ENCODE measurements at regions not wholly inside any gene's neighbourhood (a gene's known extent, or its start where the extent isn't known, plus 50 kb on each side); places are given as distances from the start of the nearest gene placed in this dataset.

DNA sequence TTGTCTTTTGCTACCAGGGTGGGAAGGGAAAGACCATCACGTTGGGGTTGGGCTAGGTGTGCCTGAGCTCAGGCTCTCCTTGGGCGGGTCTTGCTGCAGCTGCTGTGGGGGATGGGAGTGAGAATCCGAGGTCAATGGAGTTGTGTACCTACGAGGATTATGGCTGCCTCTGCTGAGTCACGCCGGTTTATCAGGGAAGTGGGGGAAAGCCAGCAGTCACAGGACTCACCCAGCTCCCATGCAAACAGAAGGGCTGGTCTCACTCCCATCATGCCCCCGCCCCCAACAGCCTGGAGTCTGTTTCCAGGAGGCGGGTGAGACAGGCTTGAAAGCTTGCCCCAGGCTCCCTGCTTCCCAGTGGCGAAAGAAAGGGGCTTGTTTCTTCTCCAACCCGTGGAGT is 1259.0 kb upstream of the GOT2 start:
- DNase-seq (ENCODE audit: low read depth): no peak

GRCh38 chr16:59991171-59991570 is 1257.1 kb upstream of the GOT2 start:
- no peak for DNase-seq (ENCODE audit: low read depth)

GRCh38 chr16:59988591-59988990 is 1254.5 kb upstream of the GOT2 start:
- DNase-seq (ENCODE audit: low read depth): no peak

- no peak for DNase-seq (ENCODE audit: low read depth)
Observed at GRCh38 chr16:59975953-59976352, 1241.8 kb upstream of the GOT2 start.

- peak; percentile 17 for DNase-seq (ENCODE audit: low read depth)
Observed at GRCh38 chr16:59973966-59974365, 1239.8 kb upstream of the GOT2 start.

- DNase-seq (ENCODE audit: low read depth): no peak
Observed at GRCh38 chr16:59971264-59971663, 1237.1 kb upstream of the GOT2 start.

DNA sequence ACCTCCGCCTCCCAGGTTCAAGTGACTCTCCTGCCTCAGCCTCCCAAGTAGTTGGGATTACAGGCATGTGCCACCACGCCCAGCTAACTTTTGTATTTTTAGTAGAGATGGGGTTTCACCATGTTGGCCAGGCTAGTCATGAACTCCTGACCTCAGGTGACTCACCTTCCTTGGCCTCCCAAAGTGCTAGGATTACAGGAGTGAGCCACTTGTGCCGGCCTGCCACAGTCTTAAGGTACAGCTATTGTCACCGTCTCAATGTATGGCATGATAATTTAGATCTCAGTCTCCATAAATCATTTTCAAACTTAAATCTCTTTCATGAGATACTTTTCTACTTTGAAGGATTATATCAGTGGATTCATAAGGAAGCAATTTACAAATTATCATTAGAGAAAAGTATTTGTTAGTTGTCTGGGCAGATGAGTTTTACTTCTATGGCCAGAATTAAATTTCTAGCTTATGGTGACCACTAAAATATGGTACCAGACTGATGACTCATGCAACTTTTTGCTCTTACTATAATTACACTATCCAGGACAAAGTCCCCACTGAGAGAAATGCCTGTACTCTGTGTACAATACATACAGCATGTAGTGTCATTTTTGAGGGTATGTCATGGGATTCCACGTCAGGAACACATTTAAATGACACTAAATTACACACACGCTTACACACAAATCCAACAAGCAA is 1230.3 kb upstream of the GOT2 start:
- no peak for DNase-seq (ENCODE audit: low read depth)

- DNase-seq (ENCODE audit: low read depth): no peak
Observed at GRCh38 chr16:59959311-59959710, 1225.2 kb upstream of the GOT2 start.

- DNase-seq (ENCODE audit: low read depth): no peak
Observed at GRCh38 chr16:59950431-59950830, 1216.3 kb upstream of the GOT2 start.

GRCh38 chr16:59944041-59944440 is 1209.9 kb upstream of the GOT2 start:
- DNase-seq (ENCODE audit: low read depth): peak; percentile 9

- no peak for DNase-seq (ENCODE audit: low read depth)
Observed at GRCh38 chr16:59941594-59941993, 1207.5 kb upstream of the GOT2 start.

- DNase-seq (ENCODE audit: low read depth): no peak
Observed at GRCh38 chr16:59920054-59920453, 1185.9 kb upstream of the GOT2 start.

GRCh38 chr16:59913666-59914065 is 1179.5 kb upstream of the GOT2 start:
- DNase-seq (ENCODE audit: low read depth): no peak

DNA sequence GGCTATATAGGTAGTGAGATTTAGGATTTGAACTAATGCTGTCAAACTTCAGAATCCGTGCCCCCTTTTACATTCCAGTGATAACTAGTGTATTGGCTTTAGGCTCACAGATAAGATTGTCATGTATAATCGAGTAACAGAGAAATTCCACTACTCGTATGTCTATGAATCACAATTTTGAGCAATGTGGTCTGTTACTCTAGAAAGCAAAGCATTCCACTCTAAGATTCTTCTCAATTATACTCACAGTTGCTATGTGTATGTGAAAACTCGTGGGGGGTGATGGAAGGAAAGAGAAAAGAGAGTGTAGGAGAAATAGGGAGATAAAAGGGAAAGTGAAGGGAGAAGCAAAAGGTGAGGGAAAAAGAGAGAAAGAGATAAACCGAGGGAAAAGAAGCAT is 1175.1 kb upstream of the GOT2 start:
- DNase-seq (ENCODE audit: low read depth): no peak

- DNase-seq (ENCODE audit: low read depth): no peak
Observed at GRCh38 chr16:59907611-59908010, 1173.5 kb upstream of the GOT2 start.

GRCh38 chr16:59905606-59906005 is 1171.5 kb upstream of the GOT2 start:
- DNase-seq (ENCODE audit: low read depth): no peak

- DNase-seq (ENCODE audit: low read depth): no peak
Observed at GRCh38 chr16:59905131-59905530, 1171.0 kb upstream of the GOT2 start.

DNA sequence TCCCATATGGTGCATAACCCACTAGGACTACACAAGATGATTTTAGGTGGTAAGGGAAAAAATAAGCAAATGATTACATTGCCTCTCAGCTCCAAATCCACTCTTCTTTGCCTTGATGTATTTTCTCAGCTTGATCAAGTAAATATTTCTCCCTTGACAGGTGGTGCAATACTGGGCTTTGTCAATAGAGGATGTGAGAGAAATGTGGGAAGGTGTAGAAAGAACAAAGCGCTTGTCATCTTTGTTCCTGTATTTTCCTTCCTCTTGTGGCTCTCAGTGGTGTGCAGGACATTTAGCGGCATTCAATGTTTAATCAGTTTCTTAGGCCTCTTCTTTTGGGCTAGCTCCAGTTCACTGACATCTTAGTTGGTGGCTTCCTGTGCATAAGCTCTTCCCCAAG is 1165.8 kb upstream of the GOT2 start:
- DNase-seq (ENCODE audit: low read depth): no peak

- DNase-seq (ENCODE audit: low read depth): no peak
Observed at GRCh38 chr16:59892376-59892775, 1158.3 kb upstream of the GOT2 start.

DNA sequence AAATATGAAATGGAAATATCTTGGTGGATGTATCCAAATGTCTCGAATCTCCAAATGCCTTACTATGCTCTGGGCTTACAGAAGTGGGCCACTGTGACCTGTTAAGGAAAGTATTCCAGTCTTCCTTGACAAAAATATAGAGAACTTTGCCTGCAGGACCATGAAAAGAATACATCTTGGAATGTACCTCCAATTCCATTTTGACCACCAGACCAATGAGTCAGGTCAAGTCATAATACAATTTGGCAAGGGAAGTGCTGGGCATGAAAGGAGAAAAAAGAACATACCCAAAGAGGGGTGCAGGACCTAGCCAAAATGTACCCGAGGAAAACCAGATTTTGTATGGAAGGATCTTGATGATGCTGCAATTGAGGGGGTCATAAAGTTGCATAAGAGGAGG is 1153.7 kb upstream of the GOT2 start:
- DNase-seq (ENCODE audit: low read depth): no peak

DNA sequence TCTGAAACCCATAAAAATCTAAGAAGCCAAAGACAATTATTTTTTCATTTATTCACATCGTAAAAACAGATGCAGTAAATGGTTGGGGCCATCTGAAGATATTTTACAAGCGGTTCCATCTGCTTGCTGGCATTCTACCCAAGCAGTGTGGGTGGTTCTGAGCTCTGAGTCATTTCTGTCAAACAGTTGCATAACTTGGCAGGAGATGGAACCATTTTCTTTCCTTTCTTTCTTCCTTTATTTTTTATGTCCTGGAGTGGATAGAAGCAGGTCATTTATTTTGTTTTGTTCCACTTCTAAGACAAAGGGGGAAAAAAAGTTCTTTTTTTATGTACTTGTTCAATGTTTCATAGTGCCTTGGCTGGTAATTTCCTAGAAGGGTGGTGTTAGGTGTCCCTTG is 1151.9 kb upstream of the GOT2 start:
- no peak for DNase-seq (ENCODE audit: low read depth)

- no peak for DNase-seq (ENCODE audit: low read depth)
Observed at GRCh38 chr16:59881376-59881775, 1147.3 kb upstream of the GOT2 start.

- no peak for DNase-seq (ENCODE audit: low read depth)
Observed at GRCh38 chr16:59880611-59881010, 1146.5 kb upstream of the GOT2 start.

DNA sequence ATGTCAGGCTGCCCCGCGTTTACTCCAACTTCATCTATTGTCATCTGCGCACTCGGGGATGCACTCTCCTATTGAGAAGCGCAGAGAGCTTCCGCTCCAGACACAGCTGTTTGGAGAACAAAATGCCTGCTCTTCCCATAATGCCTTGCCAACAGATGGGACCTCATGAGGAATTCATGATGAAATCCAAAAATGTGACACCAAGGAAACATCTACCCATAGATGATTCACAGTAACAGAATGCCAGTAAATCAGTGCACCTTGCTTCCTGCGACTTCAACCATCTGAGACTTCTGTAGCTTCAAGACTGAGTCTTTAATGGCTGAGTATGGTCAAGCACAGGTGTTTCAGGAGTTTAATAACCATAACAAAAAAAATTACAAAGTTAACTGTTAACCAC is 1144.9 kb upstream of the GOT2 start:
- no peak for DNase-seq (ENCODE audit: low read depth)

GRCh38 chr16:59878479-59878878 is 1144.4 kb upstream of the GOT2 start:
- DNase-seq (ENCODE audit: low read depth): peak; percentile 90
